K562 (cell line): ENCODE measurements at regions not wholly inside any gene's neighbourhood (a gene's known extent, or its start where the extent isn't known, plus 50 kb on each side); places are given as distances from the start of the nearest gene placed in this dataset.

ENCODE experiments used
- ATAC-seq: fragments of 200-7000 bp; cut with Tn5 transposase; 3 replicates; pipeline ENCODE4 v1.9.1; 2020; ENCODE audit warnings: moderate library complexity
- BruUV-seq: library from RNA; stranded (reverse); fragments of 400-500 nt; replicated peaks from 2 replicates; lab custom pipeline; 2021; lab: Mats Ljungman, UMichigan
- CTCF ChIA-PET: fragments of 300-600 bp; formaldehyde crosslinking; extraction: SDS; loops from one replicate; lab custom pipeline; 2021; ENCODE audit warnings: low intra/inter-chr PET ratio; lab: Yijun Ruan, JAX
- POLR2A ChIA-PET: fragments of 300-600, 350-650 bp; sonication (Branson Sonifier 250); formaldehyde crosslinking; extraction: SDS; loops from one replicate; lab custom pipeline; 2021; ENCODE audit warnings: antibody characterized with exemption, inconsistent platforms; lab: Yijun Ruan, JAX
- DNase-seq, 4 experiments: peaks; one replicate each; pipeline versions ENCODE4 v3.0.0 to v3.0.0-alpha.2; 2011 to 2018; ENCODE audit warnings: low spot score in 3 of 4, mixed read lengths in 3 of 4; ENCODE audit errors: extremely low read depth in 1 of 4
- FAIRE-seq: peaks from 2 replicates; lab custom pipeline; 2011; peaks lifted over from hg19 to GRCh38; lab: Jason Lieb, UNC
- H2AFZ ChIP-seq: 2 replicates; pipeline ENCODE4 v1.6.0; 2011; ENCODE audit warnings: low read depth, low read length, control low read depth, inconsistent platforms
- H3K27ac ChIP-seq: fragments of 200-600 bp; 3 replicates; pipeline ENCODE4 v1.8.0; 2011; ENCODE audit warnings: low read depth, mild to moderate bottlenecking, control low read depth, inconsistent platforms, low read length, moderate library complexity, mixed read lengths; ENCODE audit errors: extremely low read depth
- H3K27me3 ChIP-seq, 2 experiments: fragments of 300-600 bp in 1 of 2; 2 replicates in 1 of 2; 3 replicates in 1 of 2; pipeline versions ENCODE4 v1.6.0 to v1.8.0; 2011; ENCODE audit warnings: inconsistent platforms in 2 of 2, low read length in 2 of 2, mild to moderate bottlenecking in 1 of 2, mixed read lengths in 1 of 2, moderate library complexity in 1 of 2; ENCODE audit not compliant: control insufficient read depth in 2 of 2, insufficient read depth in 2 of 2
- H3K36me3 ChIP-seq: fragments of 300-600 bp; 3 replicates; pipeline ENCODE4 v1.8.0; 2011; ENCODE audit warnings: mild to moderate bottlenecking, low read length, inconsistent platforms; ENCODE audit not compliant: control insufficient read depth, insufficient read depth
- H3K4me1 ChIP-seq, 2 experiments: fragments of 200-600 bp in 1 of 2; replicated peaks in 1 of 2; 2 replicates in 1 of 2; 3 replicates in 1 of 2; pipeline versions ENCODE4 v1.5.1 to v1.8.0; 2011; ENCODE audit warnings: inconsistent platforms in 2 of 2, low read length in 2 of 2, mild to moderate bottlenecking in 1 of 2, mixed read lengths in 1 of 2, moderate library complexity in 1 of 2; ENCODE audit not compliant: control insufficient read depth in 2 of 2, insufficient read depth in 2 of 2
- H3K4me2 ChIP-seq: 2 replicates; pipeline ENCODE4 v1.6.1; 2011; ENCODE audit warnings: low read length, control low read depth, inconsistent platforms, mixed read lengths; ENCODE audit not compliant: insufficient read depth
- H3K4me3 ChIP-seq: fragments of 200-600 bp; sonication (generic), shearing (Covaris generic); 2 replicates; pipeline ENCODE4 v1.5.1; 2016; ENCODE audit warnings: control low read depth, inconsistent platforms
- H3K79me2 ChIP-seq: fragments of 200-600 bp; 3 replicates; pipeline ENCODE4 v1.8.0; 2011; ENCODE audit warnings: low read length, inconsistent platforms; ENCODE audit not compliant: control insufficient read depth, insufficient read depth
- H3K9ac ChIP-seq, 2 experiments: 2 replicates each; pipeline versions ENCODE4 v1.6.0 to v1.6.1; 2011; ENCODE audit warnings: low read depth in 2 of 2, low read length in 2 of 2, control low read depth in 1 of 2, inconsistent platforms in 1 of 2, mild to moderate bottlenecking in 1 of 2, mixed read lengths in 1 of 2; ENCODE audit not compliant: insufficient read depth in 1 of 2
- H3K9me1 ChIP-seq: one replicate; pipeline ENCODE4 v1.6.0; 2011; ENCODE audit warnings: inconsistent platforms, mild to moderate bottlenecking, low read length, moderate library complexity; ENCODE audit not compliant: control insufficient read depth, insufficient read depth
- H3K9me3 ChIP-seq: replicated peaks from 2 replicates; pipeline ENCODE4 v1.5.1; 2011; ENCODE audit warnings: low read depth, low read length, inconsistent platforms; ENCODE audit not compliant: control insufficient read depth, insufficient read depth
- H4K20me1 ChIP-seq: replicated peaks from 2 replicates; pipeline ENCODE4 v1.6.1; 2011; ENCODE audit warnings: low read length, inconsistent platforms, mixed read lengths; ENCODE audit not compliant: control insufficient read depth, insufficient read depth
- CXXC5 ChIP-seq: fragments of 250-450 bp; sonication (Bioruptor Pico); IDR thresholded peaks from 2 replicates; pipeline ENCODE4 v1.8.0; 2022; ENCODE audit warnings: inconsistent platforms, mild to moderate bottlenecking, moderate library complexity
- FOXJ2 ChIP-seq: fragments of 200-800 bp; sonication (Bioruptor generic); IDR thresholded peaks from 2 replicates; pipeline ENCODE4 v1.6.1; 2016; ENCODE audit warnings: missing genetic modification characterization, missing compliant biosample characterization
- HIVEP1 ChIP-seq: fragments of 250-450 bp; sonication (Bioruptor Pico); IDR thresholded peaks from 2 replicates; pipeline ENCODE4 v1.4.0; 2020; ENCODE audit warnings: mild to moderate bottlenecking
- MAFG ChIP-seq: fragments of 450-650 bp; conservative IDR thresholded peaks from 2 replicates; pipeline ENCODE4 v1.6.1; 2016; ENCODE audit warnings: missing genetic modification characterization, missing compliant biosample characterization
- STAT5A ChIP-seq: IDR thresholded peaks from 2 replicates; pipeline ENCODE4 v1.6.1; 2012; ENCODE audit warnings: low read length, inconsistent platforms, borderline replicate concordance
- TARDBP ChIP-seq: fragments of 450-650 bp; IDR thresholded peaks from 2 replicates; pipeline ENCODE4 v1.6.1; 2016
- ZNF124 ChIP-seq: sonication (generic); formaldehyde crosslinking; IDR thresholded peaks from 2 replicates; pipeline ENCODE4 v1.8.1; 2022; ENCODE audit warnings: missing genetic modification reagents
- WGBS: fragments of 100-300 bp; shearing (Covaris generic); methylation state at CpG from one replicate; pipeline ENCODE4 v1.1.6; 2016; ENCODE audit warnings: low coverage, mixed read lengths; ENCODE audit not compliant: insufficient coverage; ENCODE audit errors: missing lambda C conversion rate; 5-methylcytosine and 5-hydroxymethylcytosine counted together
- in situ Hi-C: fragments of 300-500 bp; cut with MboI; formaldehyde crosslinking; loops from 4 replicates; pipeline ENCODE4 v1.15.0; 2018; ENCODE audit warnings: inconsistent platforms, mixed read lengths
- intact Hi-C: fragments of 100-400 bp; cut with micrococcal nuclease; formaldehyde crosslinking; loops from 2 replicates; pipeline ENCODE4 v1.14.2; 2022
- TF ChIP-seq, protein P1 (sequence below): fragments of 250-450 bp; sonication (Bioruptor Pico); IDR thresholded peaks from 2 replicates; pipeline ENCODE4 v1.5.0; 2021; ENCODE audit warnings: mild to moderate bottlenecking, moderate library complexity
- TF ChIP-seq, protein P2 (sequence below): sonication (generic); formaldehyde crosslinking; IDR thresholded peaks from 2 replicates; pipeline ENCODE4 v1.8.0; 2022; ENCODE audit warnings: mild to moderate bottlenecking, missing genetic modification reagents
- TF ChIP-seq, protein P3 (sequence below): fragments of 450-650 bp; formaldehyde crosslinking; IDR thresholded peaks from 2 replicates; pipeline ENCODE4 v1.4.0; 2022; ENCODE audit warnings: missing genetic modification characterization
- TF ChIP-seq, protein P4 (sequence below), 2 experiments: fragments of 450-650 bp; IDR thresholded peaks; 2 replicates each; pipeline ENCODE4 v1.6.1; 2018; ENCODE audit warnings: mild to moderate bottlenecking in 2 of 2, low read depth in 1 of 2; ENCODE audit not compliant: partially characterized antibody in 2 of 2

DNA sequence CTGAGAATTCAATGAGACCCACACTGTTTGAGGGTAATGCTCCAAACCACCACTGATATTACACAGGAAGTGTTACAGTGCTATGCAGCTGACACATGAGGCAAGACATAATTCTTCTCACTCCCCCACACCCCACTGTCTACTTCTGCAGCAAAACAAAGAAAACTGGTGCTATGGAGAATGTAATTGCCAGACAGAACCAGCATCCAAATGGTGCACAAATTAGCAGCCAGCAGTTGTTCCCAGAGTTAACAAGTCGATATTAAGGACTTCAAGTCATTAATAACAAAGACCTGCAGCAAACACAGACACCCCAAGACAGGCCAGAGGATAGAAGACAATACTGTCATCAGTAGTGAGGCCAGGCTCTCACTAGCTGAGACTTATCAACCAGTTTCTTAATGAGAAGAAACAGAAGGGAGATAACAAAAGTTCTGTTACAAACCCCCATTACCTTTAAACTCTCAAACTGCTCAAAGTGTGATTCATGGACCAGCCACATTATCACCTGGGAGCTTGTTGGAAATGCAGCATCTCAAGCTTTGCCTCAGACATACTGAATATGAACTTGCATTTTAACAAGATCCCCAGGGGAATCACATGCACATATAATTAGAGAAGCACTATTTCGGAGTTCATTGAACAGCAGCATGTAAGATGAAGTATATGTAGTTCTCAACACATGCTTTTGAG is 58.7 kb upstream of the FNDC3B start:
- H3K79me2 ChIP-seq = no peaks in the 10 kb centered on the region
- ChIA-PET CTCF (no interaction called here), POLR2A (interaction anchor here (1.0 to 1.2 kb wide), 2 partner anchors 9 to 12 kb away, joined by 4 to 5 read pairs; no protein-coding TSS in a partner anchor)
- ATAC-seq (peak; percentile 87), DNase-seq (peak in 2 of 4 experiments; percentile 56 to 68), FAIRE-seq (peak; percentile 23)
- WGBS = 20% methylated on average over 2 of the region's 2 CpGs
- peak overlapping the region; percentile 68 for H2AFZ ChIP-seq
- in situ Hi-C loops (no loop called here), intact Hi-C loops (loop anchor here (2.0 kb wide), 1 partner anchor 14 kb away; no protein-coding TSS in a partner anchor)
- H3K9me1 ChIP-seq = no peaks in the 10 kb centered on the region
- BruUV-seq = no TSS peak
- no peak overlapping the region for H3K9ac ChIP-seq
- H3K9me3 ChIP-seq = no peaks in the 10 kb centered on the region
- H3K4me2 ChIP-seq = no peak overlapping the region
- no peaks in the 10 kb centered on the region for H3K27me3 ChIP-seq
- no peaks in the 10 kb centered on the region for H4K20me1 ChIP-seq
- peaks cover 0 to 44% of the 10 kb centered on the region in 2 experiments; a peak in 3 of 5 replicates for H3K4me1 ChIP-seq
- no peak overlapping the region for H3K4me3 ChIP-seq
- H3K27ac ChIP-seq = peak overlapping the region; percentile 68; the same call in 2 of the 3 replicates
- no peaks in the 10 kb centered on the region for H3K36me3 ChIP-seq
- TF ChIP-seq TARDBP (peak; percentile 33; the same call in 1 of the 2 replicates), HIVEP1 (CRISPR knock-in tag) (no peak), CXXC5 (CRISPR knock-in tag) (peak; percentile 11; the same call in 1 of the 2 replicates), FOXJ2 (tag) (no peak), ZNF124 (CRISPR knock-in tag) (no peak), MAFG (tag) (no peak), STAT5A (no peak)
- TF ChIP-seq, protein P1, sequence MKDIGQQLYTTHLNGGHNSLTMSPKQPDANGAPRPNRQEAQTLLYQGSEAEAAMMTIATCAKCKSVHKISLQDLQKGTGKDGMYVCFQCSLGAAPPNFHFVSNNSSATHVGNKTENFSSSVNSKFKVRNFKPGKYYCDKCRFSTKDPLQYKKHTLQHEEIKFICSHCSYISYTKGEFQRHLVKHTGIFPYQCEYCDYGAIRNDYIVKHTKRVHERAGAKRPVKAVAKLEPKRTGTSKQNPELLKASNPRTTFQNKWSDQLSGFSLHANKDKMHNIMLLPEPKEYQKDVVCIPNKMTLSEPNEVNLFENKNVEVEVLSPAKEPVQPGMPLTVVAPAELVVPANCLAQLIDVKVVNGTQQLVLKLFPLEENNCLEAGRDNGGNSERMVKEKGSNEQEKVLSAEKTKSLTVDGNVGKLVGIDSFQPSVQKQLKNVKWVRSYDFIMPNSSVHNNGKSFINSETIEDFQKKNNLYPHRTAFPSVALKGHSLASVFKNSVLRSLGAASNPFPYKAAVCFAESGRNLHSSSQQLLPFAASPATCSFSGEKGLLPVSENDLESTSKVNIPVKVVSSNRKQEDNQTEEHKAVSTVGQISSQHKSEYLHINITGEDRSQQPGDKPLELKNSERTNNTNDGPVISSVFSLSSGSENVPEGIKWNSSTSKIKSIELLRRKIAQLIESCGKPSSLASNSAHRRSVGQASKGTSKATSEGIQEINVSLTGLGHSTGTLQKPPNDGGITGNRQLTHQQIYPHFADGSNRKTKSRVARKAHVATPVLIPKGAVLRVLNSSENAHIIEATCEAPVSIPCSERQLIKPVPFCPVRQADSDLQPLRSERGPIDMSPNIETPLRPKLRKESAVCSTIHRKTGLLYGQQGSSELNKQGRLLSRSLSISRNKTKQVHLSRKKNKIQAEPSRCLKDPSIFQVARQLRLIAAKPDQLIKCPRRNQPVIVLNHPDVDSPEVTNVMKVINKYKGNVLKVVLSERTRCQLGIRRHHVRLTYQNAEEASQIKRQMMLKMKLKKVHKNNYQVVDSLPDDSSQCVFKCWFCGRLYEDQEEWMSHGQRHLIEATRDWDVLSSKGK (CRISPR knock-in tag) = no peak
- TF ChIP-seq, protein P2, sequence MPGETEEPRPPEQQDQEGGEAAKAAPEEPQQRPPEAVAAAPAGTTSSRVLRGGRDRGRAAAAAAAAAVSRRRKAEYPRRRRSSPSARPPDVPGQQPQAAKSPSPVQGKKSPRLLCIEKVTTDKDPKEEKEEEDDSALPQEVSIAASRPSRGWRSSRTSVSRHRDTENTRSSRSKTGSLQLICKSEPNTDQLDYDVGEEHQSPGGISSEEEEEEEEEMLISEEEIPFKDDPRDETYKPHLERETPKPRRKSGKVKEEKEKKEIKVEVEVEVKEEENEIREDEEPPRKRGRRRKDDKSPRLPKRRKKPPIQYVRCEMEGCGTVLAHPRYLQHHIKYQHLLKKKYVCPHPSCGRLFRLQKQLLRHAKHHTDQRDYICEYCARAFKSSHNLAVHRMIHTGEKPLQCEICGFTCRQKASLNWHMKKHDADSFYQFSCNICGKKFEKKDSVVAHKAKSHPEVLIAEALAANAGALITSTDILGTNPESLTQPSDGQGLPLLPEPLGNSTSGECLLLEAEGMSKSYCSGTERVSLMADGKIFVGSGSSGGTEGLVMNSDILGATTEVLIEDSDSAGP (CRISPR knock-in tag) = no peak
- TF ChIP-seq, protein P3, sequence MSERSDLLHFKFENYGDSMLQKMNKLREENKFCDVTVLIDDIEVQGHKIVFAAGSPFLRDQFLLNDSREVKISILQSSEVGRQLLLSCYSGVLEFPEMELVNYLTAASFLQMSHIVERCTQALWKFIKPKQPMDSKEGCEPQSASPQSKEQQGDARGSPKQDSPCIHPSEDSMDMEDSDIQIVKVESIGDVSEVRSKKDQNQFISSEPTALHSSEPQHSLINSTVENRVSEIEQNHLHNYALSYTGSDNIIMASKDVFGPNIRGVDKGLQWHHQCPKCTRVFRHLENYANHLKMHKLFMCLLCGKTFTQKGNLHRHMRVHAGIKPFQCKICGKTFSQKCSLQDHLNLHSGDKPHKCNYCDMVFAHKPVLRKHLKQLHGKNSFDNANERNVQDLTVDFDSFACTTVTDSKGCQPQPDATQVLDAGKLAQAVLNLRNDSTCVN (CRISPR knock-in tag) = no peak
- TF ChIP-seq, protein P4, sequence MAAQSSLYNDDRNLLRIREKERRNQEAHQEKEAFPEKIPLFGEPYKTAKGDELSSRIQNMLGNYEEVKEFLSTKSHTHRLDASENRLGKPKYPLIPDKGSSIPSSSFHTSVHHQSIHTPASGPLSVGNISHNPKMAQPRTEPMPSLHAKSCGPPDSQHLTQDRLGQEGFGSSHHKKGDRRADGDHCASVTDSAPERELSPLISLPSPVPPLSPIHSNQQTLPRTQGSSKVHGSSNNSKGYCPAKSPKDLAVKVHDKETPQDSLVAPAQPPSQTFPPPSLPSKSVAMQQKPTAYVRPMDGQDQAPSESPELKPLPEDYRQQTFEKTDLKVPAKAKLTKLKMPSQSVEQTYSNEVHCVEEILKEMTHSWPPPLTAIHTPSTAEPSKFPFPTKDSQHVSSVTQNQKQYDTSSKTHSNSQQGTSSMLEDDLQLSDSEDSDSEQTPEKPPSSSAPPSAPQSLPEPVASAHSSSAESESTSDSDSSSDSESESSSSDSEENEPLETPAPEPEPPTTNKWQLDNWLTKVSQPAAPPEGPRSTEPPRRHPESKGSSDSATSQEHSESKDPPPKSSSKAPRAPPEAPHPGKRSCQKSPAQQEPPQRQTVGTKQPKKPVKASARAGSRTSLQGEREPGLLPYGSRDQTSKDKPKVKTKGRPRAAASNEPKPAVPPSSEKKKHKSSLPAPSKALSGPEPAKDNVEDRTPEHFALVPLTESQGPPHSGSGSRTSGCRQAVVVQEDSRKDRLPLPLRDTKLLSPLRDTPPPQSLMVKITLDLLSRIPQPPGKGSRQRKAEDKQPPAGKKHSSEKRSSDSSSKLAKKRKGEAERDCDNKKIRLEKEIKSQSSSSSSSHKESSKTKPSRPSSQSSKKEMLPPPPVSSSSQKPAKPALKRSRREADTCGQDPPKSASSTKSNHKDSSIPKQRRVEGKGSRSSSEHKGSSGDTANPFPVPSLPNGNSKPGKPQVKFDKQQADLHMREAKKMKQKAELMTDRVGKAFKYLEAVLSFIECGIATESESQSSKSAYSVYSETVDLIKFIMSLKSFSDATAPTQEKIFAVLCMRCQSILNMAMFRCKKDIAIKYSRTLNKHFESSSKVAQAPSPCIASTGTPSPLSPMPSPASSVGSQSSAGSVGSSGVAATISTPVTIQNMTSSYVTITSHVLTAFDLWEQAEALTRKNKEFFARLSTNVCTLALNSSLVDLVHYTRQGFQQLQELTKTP (IDR thresholded peaks at IDR 0.05; ENCODE audit: low read depth in 1 of 2, partially characterized antibody in 2 of 2) = peak in 1 of 2 experiments; percentile 22
